NCI-H1436 (cell line): ENCODE measurements at regions not wholly inside any gene's neighbourhood (a gene's known extent, or its start where the extent isn't known, plus 50 kb on each side); places are given as distances from the start of the nearest gene placed in this dataset.

Experiments used
- DNase-seq: peaks from one replicate; lab custom pipeline; 2025; lab: John Stamatoyannopoulos, UW

GRCh38 chr5:63727583-63727982 is 234.7 kb downstream of the HTR1A start:
- no peak for DNase-seq

GRCh38 chr5:63726496-63726895 is 235.7 kb downstream of the HTR1A start:
- DNase-seq = no peak

- no peak for DNase-seq
These were observed 243.1 kb downstream of the HTR1A start for GRCh38 chr5:63719147-63719546.

GRCh38 chr5:63700241-63700640 is 262.0 kb downstream of the HTR1A start:
- DNase-seq = no peak

GRCh38 chr5:63697811-63698210 is 264.4 kb downstream of the HTR1A start:
- DNase-seq = no peak

GRCh38 chr5:63690546-63690945 is 271.7 kb downstream of the HTR1A start:
- DNase-seq = no peak

GRCh38 chr5:63687854-63688516 is 274.3 kb downstream of the HTR1A start:
- no peak for DNase-seq

- DNase-seq = no peak
These were observed 275.3 kb downstream of the HTR1A start for GRCh38 chr5:63686938-63687337.

GRCh38 chr5:63686181-63686580 is 276.1 kb downstream of the HTR1A start:
- no peak for DNase-seq

- no peak for DNase-seq
These were observed 276.8 kb downstream of the HTR1A start for GRCh38 chr5:63685454-63685853.

- DNase-seq = no peak
These were observed 287.4 kb downstream of the HTR1A start for GRCh38 chr5:63674881-63675280.

GRCh38 chr5:63655043-63655442 is 307.2 kb downstream of the HTR1A start:
- no peak for DNase-seq

- DNase-seq = no peak
These were observed 311.7 kb downstream of the HTR1A start for GRCh38 chr5:63650581-63650980.

GRCh38 chr5:63648376-63648775 is 313.9 kb downstream of the HTR1A start:
- DNase-seq = no peak

GRCh38 chr5:63629951-63630630 is 332.2 kb downstream of the HTR1A start:
- DNase-seq = no peak

- no peak for DNase-seq
These were observed 348.8 kb downstream of the HTR1A start for GRCh38 chr5:63613442-63613841.

- no peak for DNase-seq
These were observed 358.2 kb downstream of the HTR1A start for GRCh38 chr5:63603996-63604395.

GRCh38 chr5:63602971-63603370 is 359.3 kb downstream of the HTR1A start:
- no peak for DNase-seq

GRCh38 chr5:63596254-63596653 is 366.0 kb downstream of the HTR1A start:
- no peak for DNase-seq

- no peak for DNase-seq
These were observed 388.9 kb downstream of the HTR1A start for GRCh38 chr5:63573380-63573779.

GRCh38 chr5:63572740-63573139 is 389.5 kb downstream of the HTR1A start:
- no peak for DNase-seq

GRCh38 chr5:63570752-63571151 is 391.5 kb downstream of the HTR1A start:
- DNase-seq = no peak

- DNase-seq = no peak
These were observed 397.5 kb downstream of the HTR1A start for GRCh38 chr5:63564789-63565188.
